Adrenal gland (tissue), 9 donors: ENCODE measurements at regions not wholly inside any gene's neighbourhood (a gene's known extent, or its start where the extent isn't known, plus 50 kb on each side); places are given as distances from the start of the nearest gene placed in this dataset.

ENCODE experiments used
- DNase-seq, 7 donors: peaks; one replicate each; pipeline ENCODE4 v3.0.0-alpha.2; 2019 to 2020
- H3K27ac ChIP-seq, 5 donors: fragments of 200-600 bp; sonication (generic) in 4 of 5; 1 replicate in 3 of 5; 2 replicates in 2 of 5; pipeline versions ENCODE4 v1.5.1 to v1.8.0; 2016 to 2020; ENCODE audit warnings: mild to moderate bottlenecking in 1 of 5
- H3K27me3 ChIP-seq: fragments of 200-600 bp; 2 replicates; pipeline ENCODE4 v1.8.0; 2021
- H3K36me3 ChIP-seq, 2 donors: fragments of 200-600 bp; replicated peaks in 1 of 2; 1 replicate in 1 of 2; 2 replicates in 1 of 2; pipeline versions ENCODE4 v1.5.1 to v1.8.0; 2018 to 2022
- H3K4me1 ChIP-seq, 2 donors: fragments of 200-600 bp; replicated peaks in 1 of 2; 1 replicate in 1 of 2; 2 replicates in 1 of 2; pipeline versions ENCODE4 v1.5.1 to v1.8.0; 2018 to 2021
- H3K4me3 ChIP-seq, 4 donors: fragments of 200-600 bp; sonication (generic) in 3 of 4; one replicate each; pipeline ENCODE4 v1.5.1; 2016 to 2018
- H3K9me3 ChIP-seq, 3 donors: fragments of 200-600 bp; sonication (generic) in 1 of 3; replicated peaks in 1 of 3; 1 replicate in 2 of 3; 2 replicates in 1 of 3; pipeline versions ENCODE4 v1.5.1 to v1.8.0; 2016 to 2021
- CTCF ChIP-seq, 6 experiments: fragments of 450-650 bp in 4 of 6; fragments of 200-600 bp in 2 of 6; sonication (generic) in 1 of 6; IDR thresholded peaks; 1 replicate in 5 of 6; 2 replicates in 1 of 6; pipeline versions ENCODE4 v1.5.1 to v1.8.0; 2016 to 2021; ENCODE audit warnings: antibody characterized with exemption in 6 of 6, mild to moderate bottlenecking in 2 of 6, moderate library complexity in 1 of 6
- POLR2A ChIP-seq, 2 donors: fragments of 450-650 bp; IDR thresholded peaks; one replicate each; pipeline ENCODE4 v1.6.1; 2017; ENCODE audit warnings: antibody characterized with exemption in 2 of 2, mild to moderate bottlenecking in 2 of 2, moderate library complexity in 1 of 2
- WGBS, 4 donors: extraction: QIAGEN DNeasy Blood & Tissue Kit in 2 of 4; methylation state at CpG; one replicate each; pipeline versions ENCODE4 v1.1.5 to v1.1.7; 2013 to 2017; 5-methylcytosine and 5-hydroxymethylcytosine counted together
- intact Hi-C, 2 donors: fragments of 100-400 bp; cut with DNase I; formaldehyde crosslinking; loops; one replicate each; pipeline versions ENCODE4 v1.14.1 to v1.15.0; 2022 to 2023
- donor health status: healthy with polysubstance abuse.
- donor health status: Bipolar disorder and iron deficiency.
- donor health status: DM: yes; HTN: yes; CAD: no.
- donor health status: DM: no; HTN: no; CAD: no.
- donor health status: DM: no; HTN: no; CAD: no.

GRCh38 chr3:20842594-20843436 lies 656.8 kb upstream of the SGO1 start:
- TF ChIP-seq POLR2A (IDR thresholded peaks at IDR 0.05) (no peak), CTCF (IDR thresholded peaks at IDR 0.05) (no peak)
- H3K4me3 ChIP-seq = no peak overlapping the region
- H3K27me3 ChIP-seq = no peaks in the 10 kb centered on the region
- no peaks in the 10 kb centered on the region for H3K9me3 ChIP-seq
- no peak overlapping the region for H3K27ac ChIP-seq
- H3K4me1 ChIP-seq = no peaks in the 10 kb centered on the region
- intact Hi-C loops = no loop called here
- 38 to 45% (median 40%) methylated on average over 3 of the region's 3 CpGs for WGBS, 4 donors
- DNase-seq = no peak
- H3K36me3 ChIP-seq = no peaks in the 10 kb centered on the region

GRCh38 chr3:20842002-20842401 lies 656.0 kb upstream of the SGO1 start:
- no peak for TF ChIP-seq CTCF (IDR thresholded peaks at IDR 0.05)
- TF ChIP-seq POLR2A (IDR thresholded peaks at IDR 0.05) = no peak
- Histone ChIP-seq H3K27ac (no peak overlapping the region), H3K27me3 (no peaks in the 10 kb centered on the region), H3K9me3 (no peaks in the 10 kb centered on the region), H3K4me1 (no peaks in the 10 kb centered on the region), H3K4me3 (no peak overlapping the region), H3K36me3 (no peaks in the 10 kb centered on the region)
- intact Hi-C loops = no loop called here
- no peak for DNase-seq
- WGBS, 4 donors = 86 to 88% (median 88%) methylated on average over 6 of the region's 6 CpGs

- no peak for TF ChIP-seq CTCF (IDR thresholded peaks at IDR 0.05)
- TF ChIP-seq POLR2A (IDR thresholded peaks at IDR 0.05) = no peak
- H3K4me3 ChIP-seq = no peak overlapping the region
- 47 to 54% (median 51%) methylated on average over 3 of the region's 3 CpGs for WGBS, 4 donors
- H3K36me3 ChIP-seq = no peaks in the 10 kb centered on the region
- H3K4me1 ChIP-seq = no peaks in the 10 kb centered on the region
- no peaks in the 10 kb centered on the region for H3K9me3 ChIP-seq
- no peak for DNase-seq
- H3K27me3 ChIP-seq = no peaks in the 10 kb centered on the region
- intact Hi-C loops = no loop called here
- no peak overlapping the region for H3K27ac ChIP-seq
These were observed 651.8 kb upstream of the SGO1 start for GRCh38 chr3:20837676-20838302.

- no peak for DNase-seq
- intact Hi-C loops = no loop called here
- 78 to 90% (median 83%) methylated on average over 2 of the region's 2 CpGs for WGBS, 4 donors
- TF ChIP-seq CTCF (IDR thresholded peaks at IDR 0.05) (no peak), POLR2A (IDR thresholded peaks at IDR 0.05) (no peak)
- Histone ChIP-seq H3K4me3 (no peak overlapping the region), H3K27ac (no peak overlapping the region), H3K36me3 (no peaks in the 10 kb centered on the region), H3K9me3 (no peaks in the 10 kb centered on the region), H3K4me1 (no peaks in the 10 kb centered on the region), H3K27me3 (no peaks in the 10 kb centered on the region)
These were observed 650.8 kb upstream of the SGO1 start for GRCh38 chr3:20836801-20837200.
